Urothelium cell line (cell line): ENCODE measurements at regions not wholly inside any gene's neighbourhood (a gene's known extent, or its start where the extent isn't known, plus 50 kb on each side); places are given as distances from the start of the nearest gene placed in this dataset.
A peak's percentile ranks its signal among the peaks of the same experiment; 100 is the strongest.
"Not testable (repeated sequence)": the region's sequence is repeated elsewhere in the genome, so short reads cannot be mapped to it uniquely, and the experiment has no call there.

Source experiments
- DNase-seq: peaks from one replicate; pipeline ENCODE4 v3.0.0; 2011; ENCODE audit warnings: low spot score, mixed read lengths
- FAIRE-seq: peaks from 2 replicates; lab custom pipeline; 2011; peaks lifted over from hg19 to GRCh38; lab: Jason Lieb, UNC

DNA sequence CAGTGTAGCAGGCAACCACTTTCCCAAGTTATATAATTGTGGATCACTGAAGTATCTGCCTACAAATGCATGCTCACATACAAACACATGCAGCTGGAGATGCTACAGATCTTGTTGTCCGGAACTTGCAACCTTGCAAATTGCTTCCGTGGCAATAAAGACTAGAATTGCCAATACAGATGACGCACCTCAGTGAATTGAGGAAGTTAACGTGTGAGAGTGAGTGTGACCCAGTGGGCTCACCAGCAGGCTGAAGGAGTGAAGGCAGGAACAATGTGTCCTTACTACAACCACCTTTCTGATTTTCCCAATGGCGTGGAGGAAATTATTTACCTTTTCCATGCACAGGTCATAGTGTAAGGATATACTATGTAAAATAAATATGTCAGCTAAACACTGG is 89.4 kb upstream of the GRIP1 start:
- FAIRE-seq (no peak), DNase-seq (no peak)

DNA sequence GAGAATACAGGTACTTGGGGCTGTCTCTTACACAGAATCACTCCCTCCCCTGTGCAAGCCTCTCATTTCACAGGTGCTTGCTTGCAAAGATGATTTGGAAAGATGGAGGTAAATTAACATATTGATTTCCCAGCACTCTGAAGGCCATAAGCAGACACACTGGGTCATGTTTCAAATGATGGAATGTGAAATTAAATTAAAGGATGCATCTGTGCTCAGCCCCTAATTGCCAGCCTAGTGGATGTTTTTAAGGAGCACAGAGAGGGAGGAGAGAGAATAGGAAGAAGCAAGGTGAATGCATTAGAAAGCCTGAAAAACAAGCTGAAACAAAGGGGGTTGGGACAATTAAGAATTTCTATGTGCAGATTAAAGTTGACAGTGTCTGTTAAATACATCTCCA is 96.1 kb upstream of the GRIP1 start:
- no peak for FAIRE-seq
- DNase-seq = no peak

DNA sequence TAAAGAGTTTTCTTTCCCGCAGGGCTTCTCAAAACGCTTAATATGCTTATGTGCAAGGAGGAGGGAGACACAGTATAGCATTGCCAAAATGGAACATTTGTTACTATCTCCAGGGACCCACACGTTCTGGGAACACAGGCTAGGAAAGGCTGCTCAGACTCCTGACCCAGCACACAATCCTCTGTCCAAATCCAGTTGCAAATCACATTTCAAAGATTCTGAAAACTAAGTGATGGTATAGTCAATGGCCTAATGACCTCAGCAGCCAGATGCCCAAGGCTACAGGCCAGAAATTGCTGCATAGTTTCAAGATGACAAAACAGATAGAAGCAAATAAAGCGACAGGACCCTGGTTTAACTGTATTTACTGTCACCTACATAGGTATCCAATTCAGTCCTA is 97.0 kb upstream of the GRIP1 start:
- FAIRE-seq (no peak), DNase-seq (no peak)

DNA sequence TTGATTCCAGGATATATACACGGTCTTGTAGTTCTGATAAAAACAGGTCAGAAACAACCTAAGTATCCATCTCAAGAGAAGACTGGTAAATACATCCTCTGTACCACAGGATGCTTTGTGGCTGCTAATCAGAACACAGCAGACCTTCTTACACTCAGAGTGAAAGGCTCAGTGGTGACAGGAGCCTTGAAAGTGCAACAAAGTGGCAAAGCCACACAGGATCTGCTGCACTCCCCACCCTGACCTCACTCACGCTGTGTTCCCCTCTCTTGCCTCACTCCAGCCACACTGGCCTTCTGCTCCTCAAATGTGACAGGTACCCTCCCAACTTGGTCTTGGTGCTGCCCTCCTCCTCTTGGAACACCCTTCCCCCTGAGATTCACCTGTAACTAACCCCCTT is 98.1 kb upstream of the GRIP1 start:
- no peak for FAIRE-seq

DNA sequence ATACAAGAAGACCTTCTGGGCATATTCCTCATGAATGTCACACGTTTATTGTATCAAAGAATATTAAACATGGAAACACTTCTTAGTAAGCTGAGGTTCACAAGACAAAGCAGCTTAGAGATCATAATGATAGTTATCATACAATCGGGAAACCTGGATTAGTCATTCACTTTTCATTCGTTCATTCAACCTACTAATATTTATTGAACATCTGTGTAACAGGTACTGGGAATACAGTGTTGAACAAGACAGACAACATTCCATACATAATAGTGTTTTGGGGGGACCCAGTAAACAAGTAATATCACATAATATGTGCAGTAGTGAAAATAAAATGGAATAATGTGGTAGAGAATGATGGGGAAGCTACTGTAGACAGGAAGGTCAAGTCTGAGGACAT is 100.6 kb upstream of the GRIP1 start:
- FAIRE-seq (no peak), DNase-seq (no peak)

More for the DNA sequence above, 98.1 kb upstream of the GRIP1 start:
- DNase-seq = no peak

DNA sequence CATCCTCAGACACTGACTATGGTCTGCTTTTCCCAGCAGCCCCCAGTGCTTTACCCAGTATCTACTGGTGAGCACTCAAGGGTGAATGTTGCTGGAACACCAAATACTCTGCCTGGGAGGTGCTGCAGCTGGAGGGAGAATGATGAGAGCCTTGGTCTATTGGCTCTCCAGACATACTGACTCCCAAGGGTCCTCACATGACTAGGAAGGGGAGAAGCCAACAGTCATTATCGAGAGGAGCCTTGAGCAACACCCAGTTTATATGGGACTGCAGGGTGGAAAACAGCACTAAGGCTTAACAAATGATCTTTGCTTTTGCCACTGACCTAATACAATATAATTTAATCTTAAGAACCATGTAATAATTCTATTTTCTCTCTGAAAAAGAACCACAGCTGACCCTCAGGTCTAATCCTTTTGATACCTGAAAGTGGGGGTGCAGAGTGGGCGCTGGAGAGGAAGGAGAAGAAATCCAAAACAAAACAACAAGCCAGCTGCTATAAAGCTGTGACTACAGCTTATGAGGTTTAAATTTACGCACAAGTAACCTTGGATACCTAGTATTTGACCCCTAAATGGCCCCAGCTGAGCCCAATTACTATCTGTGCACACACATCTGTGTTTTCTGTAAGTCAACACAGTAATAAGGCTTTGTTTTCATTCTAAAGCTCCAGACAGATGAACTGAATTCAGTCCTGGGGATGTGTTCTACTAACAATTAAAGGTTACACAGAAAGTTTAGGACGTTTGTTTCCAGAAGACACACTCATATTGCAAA is 107.8 kb upstream of the GRIP1 start:
- no peak for FAIRE-seq

DNA sequence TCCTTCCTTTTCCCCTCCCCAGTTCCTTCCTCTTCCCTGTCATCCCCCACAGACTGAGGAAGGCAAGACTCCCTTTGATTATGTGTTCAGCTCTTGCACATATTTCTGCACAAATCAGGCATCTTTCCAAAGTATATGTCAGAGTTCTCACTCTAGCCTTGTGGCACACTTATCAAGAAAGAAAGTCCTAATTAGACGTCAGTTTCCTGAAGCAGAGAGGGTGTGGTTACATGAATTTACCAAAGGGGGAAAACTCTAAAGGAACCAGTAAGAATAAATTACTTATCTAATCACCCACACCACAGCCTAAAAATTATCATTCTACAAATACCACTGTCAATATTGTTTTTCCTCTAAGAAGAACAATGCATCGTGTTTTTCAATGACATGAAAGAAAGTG is 120.7 kb upstream of the GRIP1 start:
- no peak for FAIRE-seq
- no peak for DNase-seq

More for the DNA sequence above, 107.8 kb upstream of the GRIP1 start:
- DNase-seq = no peak

DNA sequence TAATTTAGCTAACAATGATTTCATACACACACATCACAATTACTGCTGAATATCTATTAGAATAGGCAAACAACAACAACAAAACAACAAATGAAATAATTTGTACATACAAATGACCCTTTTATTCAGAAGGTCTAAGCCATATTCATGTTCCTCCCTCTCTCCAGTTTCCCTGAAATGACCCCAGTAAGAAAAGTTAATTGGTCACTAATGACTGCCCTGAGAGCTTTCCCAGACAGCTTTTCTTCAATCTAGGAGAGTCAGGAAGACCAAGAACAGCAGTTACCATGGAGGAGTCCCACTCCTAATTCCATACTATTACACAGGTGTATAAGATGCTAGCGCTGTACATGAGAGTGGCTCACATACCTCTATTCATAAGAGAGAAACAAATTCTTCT is 121.2 kb upstream of the GRIP1 start:
- no peak for DNase-seq
- no peak for FAIRE-seq

DNA sequence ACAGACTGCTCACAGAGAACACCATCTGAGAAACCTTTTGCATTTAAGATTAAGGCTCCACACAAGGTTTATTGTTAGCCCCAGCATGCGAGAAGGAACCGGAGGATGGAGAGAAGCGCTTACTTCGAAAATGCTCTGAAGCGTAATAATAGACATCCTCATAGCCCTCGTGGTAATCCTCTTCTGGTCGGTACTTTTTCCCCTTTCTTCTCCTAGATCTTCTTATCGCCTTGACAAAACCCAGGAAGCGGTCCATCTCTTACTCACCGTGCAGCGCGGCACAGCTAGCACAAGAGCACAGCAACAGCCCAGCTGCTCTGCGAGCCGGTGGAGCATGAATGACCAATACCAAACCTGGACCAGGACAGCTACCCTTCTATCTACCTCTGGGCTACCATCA is 125.1 kb upstream of the GRIP1 start:
- DNase-seq (no peak), FAIRE-seq (no peak)

DNA sequence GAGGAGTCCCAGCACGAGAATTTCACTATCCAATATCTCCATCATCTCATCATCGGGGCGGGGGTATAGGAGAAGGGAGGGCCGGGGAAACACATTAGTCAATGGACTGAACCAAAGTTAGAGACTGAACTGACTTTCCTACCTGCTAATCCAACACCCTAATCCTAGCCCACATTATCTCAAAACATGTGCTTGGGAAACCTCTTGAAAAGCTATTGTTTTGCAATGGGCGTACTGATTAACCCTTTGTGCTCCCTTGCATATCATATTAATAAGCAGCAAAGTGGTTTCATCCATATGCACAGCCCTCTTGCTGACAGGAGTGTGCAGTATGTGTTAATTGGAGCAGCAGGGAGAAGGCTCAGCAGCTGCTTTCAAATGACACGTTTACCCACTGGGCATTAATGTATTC is 125.7 kb upstream of the GRIP1 start:
- DNase-seq (no peak), FAIRE-seq (no peak)

DNA sequence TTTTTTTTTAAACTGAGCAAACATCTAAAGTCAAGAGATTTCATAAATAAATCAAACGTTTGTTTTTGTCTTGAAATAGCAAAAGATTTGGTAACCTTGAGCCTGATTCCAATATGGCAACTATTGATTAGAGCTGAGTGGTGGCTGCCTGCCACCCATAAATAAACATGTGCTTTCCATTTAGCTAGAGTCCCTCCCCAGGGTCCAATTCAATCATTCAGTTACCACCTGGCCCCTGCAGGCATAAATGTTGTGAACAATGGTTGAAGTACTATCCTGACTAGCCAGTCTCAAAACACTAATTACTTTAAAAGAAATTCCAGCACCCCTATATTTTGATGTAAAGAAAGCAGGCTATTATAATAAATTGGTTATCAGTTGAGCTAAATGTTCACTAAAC is 129.7 kb upstream of the GRIP1 start:
- no peak for FAIRE-seq
- no peak for DNase-seq

DNA sequence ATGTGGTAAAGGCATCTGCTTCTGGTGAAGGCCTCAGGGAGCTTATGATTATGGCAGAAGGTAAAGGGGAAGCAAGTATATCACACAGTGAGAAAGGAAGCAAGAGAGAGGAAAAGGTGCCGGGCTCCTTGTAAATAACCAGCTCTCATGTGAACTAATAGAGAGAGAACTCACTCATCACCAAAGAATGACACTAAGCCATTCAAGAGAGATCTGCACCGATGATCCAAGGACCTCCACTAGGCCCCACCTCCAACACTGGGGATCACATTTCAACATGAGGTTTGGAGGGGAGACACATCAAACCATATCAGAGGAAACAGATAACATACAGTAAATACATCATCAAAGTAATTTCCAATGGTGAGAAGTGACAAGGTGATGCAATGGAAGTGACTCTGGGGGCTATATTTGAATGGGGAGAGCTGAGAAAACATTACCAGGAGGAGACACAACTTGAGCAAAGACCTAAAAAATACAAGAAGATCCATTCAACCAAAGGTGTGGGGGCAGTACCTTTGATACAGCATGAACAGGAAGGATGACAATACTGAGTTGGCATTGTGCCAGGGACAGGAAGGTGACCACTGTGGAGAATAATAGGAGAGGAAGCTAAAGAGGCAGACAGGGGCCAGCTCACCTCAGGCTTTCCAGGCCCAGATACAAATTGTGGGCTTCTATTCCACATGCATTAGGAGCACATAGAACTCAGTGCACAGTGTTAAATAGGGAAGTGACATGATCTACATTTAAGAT is 134.4 kb upstream of the GRIP1 start:
- DNase-seq (peak; percentile 5), FAIRE-seq (no peak)

DNA sequence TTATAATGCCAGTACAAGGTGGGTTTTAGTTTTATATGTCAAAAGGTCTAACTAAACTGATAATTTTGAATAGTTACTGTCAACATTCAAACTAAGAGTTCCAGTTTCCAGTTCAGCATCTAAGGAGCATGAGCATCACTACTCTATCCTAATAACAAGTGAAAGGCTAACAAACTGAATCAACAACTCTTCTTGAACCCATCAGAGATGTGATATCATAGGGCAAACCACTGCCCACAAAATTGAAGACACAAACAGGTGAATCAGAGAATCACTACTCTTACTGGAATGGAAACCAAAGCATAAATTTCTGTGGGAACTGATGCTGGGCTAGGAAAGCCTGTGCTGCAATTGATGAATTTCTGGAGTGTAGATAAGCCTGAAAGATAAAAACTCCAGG is 140.7 kb upstream of the GRIP1 start:
- DNase-seq (no peak), FAIRE-seq (no peak)

DNA sequence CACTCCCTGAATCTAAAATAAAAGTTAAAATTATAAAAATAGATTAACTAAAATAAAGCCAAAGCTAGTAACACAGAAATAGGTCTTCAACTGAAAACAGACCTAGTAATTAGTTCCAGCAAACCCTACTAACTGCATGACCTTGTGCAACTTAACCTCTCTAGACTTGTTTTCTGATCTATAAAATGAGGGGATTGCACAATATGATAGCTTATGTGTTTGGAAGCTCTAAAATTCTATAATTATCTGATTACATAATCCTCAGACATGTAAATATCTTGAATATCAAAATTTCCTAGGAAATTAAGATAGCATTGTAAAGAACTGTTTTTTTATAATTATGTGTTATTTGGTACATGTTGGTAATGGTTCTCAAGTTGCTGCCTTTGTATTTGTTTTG is 144.1 kb upstream of the GRIP1 start:
- FAIRE-seq (no peak), DNase-seq (no peak)

DNA sequence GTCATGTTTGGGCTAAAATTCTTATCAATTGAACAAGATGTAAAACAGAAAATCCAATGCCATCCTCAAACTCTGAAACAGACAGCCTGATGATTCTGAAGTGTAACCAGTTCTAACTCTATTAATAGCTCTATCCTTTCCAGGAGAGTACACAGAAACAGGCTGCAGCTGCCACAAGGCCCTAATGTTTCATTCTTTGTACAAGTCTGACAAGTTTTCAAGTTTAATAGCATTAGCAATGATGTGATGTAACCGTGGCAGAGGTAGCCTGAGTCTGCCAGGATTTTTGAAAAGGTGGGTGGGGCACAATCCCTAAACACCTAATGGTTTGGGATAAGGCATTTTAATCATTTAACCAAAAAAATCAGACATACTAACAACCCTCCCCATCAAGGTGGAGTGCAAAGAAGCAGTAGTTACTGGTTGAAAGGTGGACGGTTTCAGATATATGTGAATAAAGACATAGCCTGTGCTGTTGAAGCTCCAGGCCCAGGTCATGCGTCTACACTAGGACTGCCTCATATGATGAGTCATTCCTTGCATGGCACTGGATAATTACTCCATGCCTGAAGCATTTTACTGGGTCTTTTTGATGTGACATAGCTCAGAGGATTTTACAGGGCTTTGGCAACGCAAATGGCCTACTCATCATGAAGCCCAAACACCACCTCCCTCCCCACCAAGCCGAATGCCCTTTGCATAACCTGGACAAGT is 145.1 kb upstream of the GRIP1 start:
- peak; percentile 61 for DNase-seq
- FAIRE-seq = peak; percentile 17

DNA sequence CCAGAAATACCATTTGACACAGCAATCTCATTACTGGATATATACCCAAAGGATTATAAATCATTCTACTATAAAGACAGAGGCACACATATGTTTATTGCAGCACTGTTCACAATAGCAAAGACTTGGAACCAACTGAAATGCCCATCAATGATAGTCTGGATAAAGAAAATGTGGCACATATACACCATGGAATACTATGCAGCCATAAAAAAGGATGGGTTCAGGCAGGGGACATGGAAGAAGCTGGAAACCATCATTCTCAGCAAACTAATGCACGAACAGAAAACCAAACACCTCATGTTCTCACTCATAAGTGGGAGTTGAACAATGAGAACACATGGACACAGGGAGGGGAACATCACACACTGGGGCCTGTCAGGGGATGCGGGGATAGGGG is 147.0 kb upstream of the GRIP1 start:
- DNase-seq, FAIRE-seq: not testable (repeated sequence)

DNA sequence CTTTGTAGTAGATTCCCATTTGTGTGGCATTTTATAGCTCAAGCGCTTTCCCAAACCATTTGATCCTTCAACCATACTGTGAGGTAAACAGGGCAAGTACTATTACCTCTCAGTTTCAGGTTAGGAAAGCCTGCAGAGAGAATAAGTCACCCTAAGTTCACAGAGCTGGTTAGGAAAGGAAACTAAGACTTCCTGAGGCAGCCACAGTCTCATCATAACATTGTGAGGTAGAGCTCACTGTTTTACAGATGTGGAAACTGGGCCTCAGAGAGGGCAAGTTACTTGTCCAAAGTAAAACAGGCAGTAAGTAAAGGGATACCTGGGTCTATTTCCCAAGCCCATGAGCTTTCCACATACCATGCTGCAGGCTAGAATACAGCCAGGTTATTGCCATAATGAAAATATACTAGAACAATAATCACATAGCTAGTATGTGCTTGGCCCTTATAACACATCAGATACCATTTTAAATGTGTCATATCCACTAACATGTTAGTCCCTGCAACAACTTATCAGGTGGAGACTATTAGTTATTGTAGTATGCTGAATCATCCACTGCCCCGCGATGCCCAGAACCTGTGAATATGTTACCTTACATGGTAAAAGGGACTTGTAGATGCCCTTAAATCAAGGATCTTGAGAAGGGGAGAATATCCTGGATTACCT is 150.9 kb upstream of the GRIP1 start:
- FAIRE-seq (no peak), DNase-seq (no peak)

DNA sequence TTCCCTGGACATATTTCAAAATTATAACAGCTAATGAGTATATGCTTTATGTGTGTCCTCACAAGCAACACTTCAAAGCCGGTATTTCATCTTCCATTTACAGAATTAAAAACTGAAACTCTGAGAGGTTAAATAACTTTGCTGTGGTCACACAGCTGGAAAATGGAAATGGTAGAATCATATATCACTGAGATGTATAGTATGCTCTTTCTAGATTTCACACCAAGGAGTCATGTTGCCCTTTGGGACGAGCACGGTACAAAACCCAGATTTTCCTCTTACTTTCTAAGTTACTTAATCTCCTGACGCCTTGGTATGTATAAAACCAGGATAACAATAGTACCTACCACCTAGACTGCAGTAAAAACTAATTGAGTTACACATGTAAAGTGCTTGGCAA is 152.6 kb upstream of the GRIP1 start:
- DNase-seq (no peak), FAIRE-seq (no peak)

DNA sequence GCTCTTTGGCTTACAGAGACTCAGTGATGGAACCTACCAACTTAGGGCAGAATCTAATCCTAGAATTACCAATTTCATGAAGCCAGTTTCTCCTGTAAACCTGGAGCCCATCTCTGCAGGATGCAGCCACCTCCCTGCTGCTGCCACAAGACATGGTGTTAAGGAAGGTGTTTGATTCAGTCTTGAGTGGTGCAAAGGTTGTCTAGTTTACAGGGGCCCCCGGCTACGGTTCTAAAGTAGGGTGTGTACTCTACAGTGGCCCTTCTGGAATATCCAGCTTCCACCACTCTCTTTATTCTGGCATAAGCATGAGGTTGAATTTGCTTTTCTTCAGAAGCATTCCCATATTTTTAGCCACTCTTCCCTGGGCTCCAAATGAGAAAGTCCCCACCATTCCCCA is 154.1 kb upstream of the GRIP1 start:
- no peak for FAIRE-seq
- DNase-seq = no peak

DNA sequence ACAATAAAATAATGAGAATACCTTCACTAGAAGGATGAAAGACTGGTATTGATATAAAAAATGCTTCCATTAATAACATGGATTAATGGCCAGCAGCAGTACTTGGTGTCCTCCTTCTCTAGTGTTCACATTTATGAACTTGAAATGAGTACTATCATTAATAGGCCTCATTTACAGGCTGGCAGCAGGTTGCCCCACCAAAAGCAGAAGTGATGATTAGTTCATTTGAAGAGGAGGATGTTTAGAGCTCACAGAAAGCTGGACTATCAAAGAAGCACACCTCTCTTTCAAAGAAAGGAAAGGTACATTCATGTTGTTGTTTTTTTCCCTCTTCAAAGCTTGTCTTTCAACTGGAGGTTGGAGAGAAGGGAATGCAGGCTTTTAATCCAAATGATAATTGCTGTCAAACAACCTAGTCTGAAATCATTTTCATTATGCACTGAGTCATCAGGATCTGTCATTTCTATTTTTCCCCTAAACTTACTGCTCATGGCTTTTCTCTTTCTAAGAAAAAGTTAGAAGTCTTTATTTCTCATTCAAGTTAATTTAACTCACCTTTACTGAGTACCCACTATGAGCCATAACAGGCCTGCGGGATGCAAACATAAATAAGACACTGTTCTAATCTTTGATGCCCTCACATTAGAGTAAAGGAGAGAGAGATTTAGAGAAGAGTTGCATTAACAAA is 157.9 kb upstream of the GRIP1 start:
- FAIRE-seq (no peak), DNase-seq (no peak)

DNA sequence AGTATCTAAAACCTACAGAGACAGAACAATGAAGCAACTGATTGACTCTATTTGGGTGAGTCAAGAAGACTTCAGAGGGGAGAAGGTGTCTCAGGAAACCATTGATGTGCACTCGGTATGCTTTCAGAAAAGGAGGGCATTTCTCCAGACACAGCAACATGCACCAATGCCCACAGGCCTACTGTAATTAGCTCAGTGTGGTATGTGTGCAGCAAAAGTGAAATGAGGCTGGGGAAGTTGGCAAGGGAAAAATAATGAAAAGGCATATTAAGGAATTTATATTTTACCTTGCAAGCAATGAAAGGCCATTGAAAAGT is 158.4 kb upstream of the GRIP1 start:
- no peak for FAIRE-seq
- no peak for DNase-seq
